ENCODE measurements at regions not wholly inside any gene's neighbourhood (a gene's known extent, or its start where the extent isn't known, plus 50 kb on each side); places are given as distances from the start of the nearest gene placed in this dataset.
A peak's percentile ranks its signal among the peaks of the same experiment; 100 is the strongest.

GRCh38 chr20:11551479-11551878 lies 366.2 kb upstream of the BTBD3 start:
- DNase-seq, result no peak

- no peak for DNase-seq
Observed at GRCh38 chr20:11553603-11554002, 364.1 kb upstream of the BTBD3 start.

DNA sequence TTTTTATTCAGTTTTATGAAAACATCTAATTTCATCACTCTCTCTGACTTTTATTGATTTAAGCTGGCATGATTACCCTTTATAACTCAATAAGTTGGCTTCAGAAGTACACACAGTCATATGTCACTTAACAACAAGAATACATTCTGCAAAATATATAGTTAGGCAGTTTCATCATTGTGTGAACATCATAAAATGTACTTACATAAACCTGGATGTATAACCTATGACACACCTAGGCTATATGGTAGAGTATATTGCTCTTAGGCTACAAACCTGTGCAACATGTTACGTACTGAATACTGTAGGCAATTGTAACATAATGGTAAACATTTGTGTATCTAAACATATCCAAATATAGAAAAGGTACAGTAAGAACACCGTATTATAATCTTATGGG lies 362.2 kb upstream of the BTBD3 start:
- DNase-seq, result no peak

DNA sequence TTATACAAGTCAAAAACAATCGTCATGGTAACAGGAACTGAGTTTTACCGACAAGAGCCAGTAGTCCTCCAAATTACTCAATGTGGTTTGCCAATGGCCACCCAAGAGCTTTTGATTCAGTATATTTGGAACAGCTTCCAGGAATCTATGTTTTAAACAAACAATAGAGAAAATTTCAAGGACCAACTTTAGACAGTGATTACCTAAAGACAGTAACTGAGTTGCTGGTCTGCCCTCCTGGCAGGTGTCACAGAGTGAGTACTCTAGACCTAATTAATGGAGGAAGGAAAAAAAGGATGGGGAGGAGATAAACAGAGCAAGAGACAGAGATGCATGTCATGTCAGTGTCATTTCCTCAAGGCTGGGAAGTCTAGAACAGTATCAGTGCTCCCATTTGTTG lies 361.3 kb upstream of the BTBD3 start:
- no peak for DNase-seq

DNA sequence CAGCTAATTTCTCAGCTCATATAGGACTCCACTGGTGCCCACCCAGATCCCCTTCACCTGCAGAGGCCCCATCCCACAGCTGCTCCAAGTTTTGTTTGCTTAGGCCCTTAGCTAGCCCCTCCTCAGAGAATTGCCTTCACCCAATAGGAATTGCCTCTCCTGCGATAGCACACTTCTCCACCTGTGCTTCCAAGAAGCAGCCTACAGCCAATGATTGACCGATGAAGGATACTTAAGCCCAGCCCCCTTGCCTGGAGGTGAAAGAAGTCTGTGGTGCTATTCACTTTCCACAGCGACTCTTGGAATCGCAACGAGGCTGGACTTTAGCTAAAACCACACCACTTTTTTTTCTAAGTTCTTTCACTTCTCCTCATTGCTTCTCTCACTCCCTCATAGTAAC lies 353.2 kb upstream of the BTBD3 start:
- no peak for DNase-seq

DNA sequence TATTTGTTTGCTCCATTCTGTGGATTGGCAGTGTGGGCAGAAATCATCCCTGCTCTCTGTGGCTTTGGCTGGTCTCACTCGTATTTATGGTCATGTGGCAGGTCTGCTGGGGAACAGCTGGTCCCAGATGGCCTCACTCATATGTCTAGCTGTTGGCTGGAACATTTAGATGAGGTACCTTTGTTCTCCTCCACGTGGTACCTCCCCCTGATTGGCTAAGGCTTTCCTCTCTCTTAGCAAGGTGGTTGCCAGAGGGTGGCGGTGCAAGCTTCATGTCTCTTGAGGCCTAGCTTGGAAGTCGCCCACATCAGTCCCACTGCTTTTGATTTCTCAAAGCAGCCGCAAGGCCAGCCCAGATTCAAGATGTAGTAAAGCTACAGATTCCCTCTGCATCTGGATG lies 348.5 kb upstream of the BTBD3 start:
- DNase-seq, result no peak

DNA sequence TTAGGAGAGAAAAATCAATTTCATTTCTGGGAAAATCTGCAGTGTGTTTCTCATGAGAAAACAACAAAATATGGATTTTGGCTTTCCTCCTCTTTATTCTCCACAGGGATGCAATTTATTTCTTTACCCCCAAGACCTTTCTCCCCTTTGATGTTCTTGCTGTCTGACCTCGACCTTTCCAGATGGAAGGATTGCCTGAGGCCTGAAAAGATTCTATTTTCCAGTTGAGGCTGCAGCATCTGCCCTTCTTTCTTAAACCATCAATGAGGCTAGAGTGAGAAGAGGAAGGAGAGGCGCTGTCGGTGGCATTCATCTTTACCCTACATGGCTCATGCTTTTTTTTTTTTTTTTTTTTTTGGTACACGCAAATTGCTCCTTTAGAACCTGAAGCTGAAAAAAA lies 344.2 kb upstream of the BTBD3 start:
- DNase-seq, result no peak

- no peak for DNase-seq
Observed at GRCh38 chr20:11581271-11581670, 336.4 kb upstream of the BTBD3 start.

DNA sequence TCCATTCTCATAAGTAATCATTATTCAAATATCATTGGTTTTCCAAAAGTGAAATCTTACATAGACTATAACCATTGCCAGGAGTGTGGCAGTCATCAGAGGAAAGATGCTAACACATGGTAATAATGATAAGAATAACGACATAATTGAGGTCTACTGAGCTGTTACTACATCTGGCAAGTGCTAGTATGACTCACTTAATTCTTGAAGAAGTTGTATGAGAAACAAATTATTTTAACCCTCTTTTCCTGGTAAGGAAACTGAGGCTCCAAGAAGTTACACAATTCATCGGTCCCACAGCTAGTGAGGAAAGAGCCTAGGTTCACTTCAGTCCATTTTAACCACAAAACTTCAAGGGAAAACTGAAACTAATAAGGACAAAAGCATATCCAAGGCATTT lies 335.6 kb upstream of the BTBD3 start:
- DNase-seq, result peak; percentile 27

DNA sequence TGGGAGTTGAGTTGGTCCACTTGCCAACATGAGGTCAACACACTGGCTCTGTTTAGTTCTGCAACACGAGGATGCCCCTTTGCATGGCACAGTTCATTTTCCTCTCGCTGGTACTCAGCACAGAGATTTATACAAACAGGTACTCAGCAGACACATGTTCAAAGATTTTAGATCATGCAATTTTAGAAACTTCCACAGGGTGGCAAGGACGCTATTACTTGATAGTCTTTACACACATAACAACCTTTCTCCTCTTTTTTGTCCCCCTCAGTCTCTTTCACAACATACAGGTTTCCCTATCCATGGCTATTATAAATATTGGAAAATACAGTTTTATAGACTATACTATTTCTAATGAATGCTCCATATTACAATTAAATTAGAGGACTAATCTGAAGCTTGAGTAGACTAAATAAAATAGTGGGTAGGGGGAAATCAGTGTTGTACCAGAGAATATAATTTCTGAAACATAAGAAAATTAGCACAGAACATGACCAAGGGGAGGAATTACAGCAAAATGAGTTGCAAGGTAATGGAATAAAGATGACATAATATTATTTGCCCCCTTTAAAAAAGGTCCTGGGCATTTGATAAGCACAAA lies 331.8 kb upstream of the BTBD3 start:
- no peak for DNase-seq

DNA sequence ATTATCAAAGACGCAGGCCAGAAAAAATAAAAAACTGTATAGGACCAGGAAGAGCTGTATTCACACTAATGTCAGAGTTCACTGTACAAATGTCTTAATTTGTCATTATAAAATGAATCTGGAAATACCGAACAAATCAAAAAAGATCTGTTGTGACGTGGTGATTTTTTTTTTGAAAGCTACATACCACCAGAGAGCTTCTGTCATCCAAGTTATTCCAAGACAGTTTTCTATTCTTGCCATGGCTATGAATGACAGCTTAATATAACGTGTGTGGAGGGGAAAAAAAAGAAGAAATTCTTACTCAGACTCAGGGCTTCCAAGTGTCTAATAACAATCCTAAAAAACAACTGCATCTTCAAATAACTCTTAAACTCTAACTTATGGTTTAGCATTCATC lies 328.8 kb upstream of the BTBD3 start:
- no peak for DNase-seq

DNA sequence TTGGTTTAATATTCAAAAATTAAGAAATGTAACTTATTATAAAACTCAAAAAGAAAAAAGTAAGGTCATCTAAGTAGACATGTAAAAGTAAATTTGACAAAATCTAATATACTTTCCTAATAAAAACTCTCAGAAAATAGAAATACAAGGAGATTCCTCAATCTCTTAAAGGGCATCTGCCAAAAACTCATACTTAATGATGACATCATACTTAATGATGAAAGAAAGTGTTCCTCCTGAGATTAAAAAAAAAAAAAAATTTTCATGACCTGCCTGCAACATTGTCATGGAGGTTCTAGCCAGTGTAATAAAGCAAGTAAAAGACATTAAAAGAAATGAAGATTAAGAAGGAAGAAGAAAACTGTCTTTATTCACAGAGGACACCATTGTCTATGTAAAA lies 325.7 kb upstream of the BTBD3 start:
- no peak for DNase-seq

- DNase-seq, result no peak
Observed at GRCh38 chr20:11604339-11604738, 313.4 kb upstream of the BTBD3 start.

- no peak for DNase-seq
Observed at GRCh38 chr20:11607047-11607446, 310.6 kb upstream of the BTBD3 start.

DNA sequence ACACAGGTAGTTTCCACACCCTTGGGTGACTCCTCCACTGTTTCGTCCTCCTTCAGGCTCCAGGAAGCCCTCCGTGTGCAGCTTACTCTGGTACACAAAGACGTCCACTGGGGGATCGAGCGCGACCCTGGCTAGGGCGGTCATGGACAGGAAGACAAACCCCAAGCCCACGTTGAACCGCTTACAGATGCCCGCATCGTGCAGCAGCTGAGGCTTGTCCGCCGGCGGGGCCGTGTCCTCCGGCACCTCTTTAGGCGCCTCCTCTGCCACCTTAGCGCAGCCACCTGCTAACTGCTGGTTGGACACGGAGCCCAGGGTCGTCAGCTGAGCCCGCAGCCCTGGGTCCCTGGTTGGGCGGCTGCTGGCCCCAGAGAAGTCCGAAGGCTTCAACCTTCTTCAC lies 309.0 kb upstream of the BTBD3 start:
- DNase-seq, result no peak

DNA sequence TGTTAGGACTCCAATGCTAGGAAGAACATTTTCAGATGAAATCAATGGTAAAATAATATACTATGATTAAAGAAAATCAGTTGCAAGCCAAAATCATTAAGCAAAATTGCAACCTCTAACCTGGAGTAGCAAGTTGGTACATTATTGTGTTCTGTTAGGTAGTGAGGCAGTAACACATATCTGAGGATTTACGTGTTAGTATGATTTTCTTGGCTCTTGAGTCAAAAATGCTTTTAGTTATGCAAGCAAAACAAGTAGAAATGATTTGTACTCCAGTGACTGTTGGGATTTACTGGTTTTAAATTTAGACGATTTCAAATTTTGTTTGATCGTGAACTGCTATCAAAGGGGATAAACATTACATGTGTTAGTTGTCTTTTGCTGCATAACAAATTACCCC lies 293.0 kb upstream of the BTBD3 start:
- DNase-seq, result no peak

GRCh38 chr20:11626551-11626950 lies 291.1 kb upstream of the BTBD3 start:
- no peak for DNase-seq

- DNase-seq, result no peak
Observed at GRCh38 chr20:11642866-11643265, 274.8 kb upstream of the BTBD3 start.

DNA sequence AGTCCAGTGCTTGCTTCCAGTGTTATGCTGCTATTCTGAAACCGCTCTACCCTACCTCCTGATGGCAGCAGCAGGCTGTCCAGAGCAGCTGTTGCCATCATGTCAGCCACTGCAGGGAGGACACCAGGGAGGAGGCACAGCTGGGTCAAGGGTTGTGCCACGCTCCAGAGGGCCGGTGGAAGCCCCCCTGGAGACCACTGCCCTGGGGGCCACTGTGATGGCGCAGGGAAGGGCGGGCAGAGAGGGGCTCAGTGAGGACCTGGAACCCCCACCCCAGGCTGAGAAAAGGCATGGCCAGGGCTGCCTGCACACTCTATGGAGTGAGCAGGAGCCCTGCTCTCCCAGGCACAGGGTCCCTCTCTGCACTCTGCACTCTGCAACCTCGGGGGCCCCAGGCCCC lies 271.3 kb upstream of the BTBD3 start:
- DNase-seq, result no peak

DNA sequence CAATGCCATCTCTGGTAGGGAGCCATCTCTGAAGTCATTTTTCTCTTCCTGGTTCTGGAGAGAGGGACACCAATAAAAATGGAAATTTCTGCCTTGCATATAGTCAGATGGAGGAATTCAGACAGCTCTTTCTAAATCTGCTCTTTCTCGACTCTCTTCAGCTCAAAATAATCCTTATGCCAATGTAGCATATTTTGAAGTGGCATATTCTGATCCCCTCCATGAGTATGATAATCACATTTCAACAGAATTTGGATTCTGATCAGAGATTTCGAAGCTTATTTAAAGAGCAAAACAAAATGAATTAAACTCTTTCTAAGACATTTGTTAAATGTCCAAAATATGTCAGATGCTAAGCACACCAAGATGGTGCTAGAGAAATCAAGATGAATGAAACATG lies 267.1 kb upstream of the BTBD3 start:
- DNase-seq, result no peak

- no peak for DNase-seq
Observed at GRCh38 chr20:11651138-11651537, 266.6 kb upstream of the BTBD3 start.

DNA sequence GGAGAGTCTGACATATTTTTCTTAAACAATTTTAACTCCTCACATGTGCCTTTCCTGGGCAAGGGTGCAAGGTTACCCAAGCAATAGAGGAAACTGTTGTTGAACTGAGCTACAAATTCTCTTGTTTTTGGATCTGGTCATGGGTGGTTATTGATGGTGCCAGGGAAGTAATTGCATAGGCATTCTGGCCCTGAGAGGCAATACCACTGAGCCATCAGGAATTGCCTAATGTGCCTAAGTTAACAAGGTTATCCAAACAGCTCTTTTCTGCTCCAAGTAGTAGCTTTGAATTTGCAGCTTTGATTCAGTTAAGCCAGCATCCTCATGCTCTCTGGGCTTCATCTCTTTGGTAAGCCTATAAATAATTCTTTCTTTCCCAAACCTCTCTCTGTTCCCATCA lies 266.0 kb upstream of the BTBD3 start:
- DNase-seq, result no peak

- DNase-seq, result no peak
Observed at GRCh38 chr20:11652128-11652527, 265.6 kb upstream of the BTBD3 start.

- no peak for DNase-seq
Observed at GRCh38 chr20:11654766-11655165, 262.9 kb upstream of the BTBD3 start.

GRCh38 chr20:11660673-11661072 lies 257.0 kb upstream of the BTBD3 start:
- DNase-seq, result no peak

DNA sequence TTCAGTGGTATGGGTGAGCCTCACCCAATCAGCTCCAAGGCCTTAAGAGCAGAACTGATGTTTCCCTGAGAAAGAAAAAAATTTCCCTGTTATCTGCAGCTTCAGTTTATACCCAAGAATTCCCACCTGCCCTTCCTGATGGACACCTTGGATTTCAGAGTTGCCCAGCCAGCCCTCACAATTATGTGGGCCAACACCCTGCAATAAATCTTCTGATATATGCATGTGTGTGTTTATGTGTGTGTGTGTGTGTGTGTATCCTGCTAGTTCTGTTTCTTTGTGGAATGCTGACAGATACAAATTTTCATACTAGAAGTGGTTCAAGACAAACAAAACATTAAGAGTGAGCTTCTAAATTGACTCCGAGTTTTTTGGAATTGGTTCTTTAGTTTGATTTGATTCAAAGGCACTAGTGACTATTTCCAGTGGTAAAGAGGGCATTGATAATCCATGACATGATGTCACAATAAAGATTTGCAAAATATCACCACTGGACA lies 246.6 kb upstream of the BTBD3 start:
- no peak for DNase-seq

All from GF-D8 (cell line).